Body of pancreas (tissue), 4 donors: ENCODE measurements at regions not wholly inside any gene's neighbourhood (a gene's known extent, or its start where the extent isn't known, plus 50 kb on each side); places are given as distances from the start of the nearest gene placed in this dataset.
A peak's percentile ranks its signal among the peaks of the same experiment; 100 is the strongest.

Experiments
- CTCF ChIP-seq, 7 experiments: fragments of 450-650 bp in 4 of 7; fragments of 200-600 bp in 3 of 7; sonication (generic) in 3 of 7; IDR thresholded peaks; one replicate each; pipeline ENCODE4 v1.5.1; 2016 to 2019; ENCODE audit warnings: antibody characterized with exemption in 7 of 7
- POLR2A ChIP-seq, 3 donors: fragments of 450-650 bp; IDR thresholded peaks; one replicate each; pipeline ENCODE4 v1.6.1; 2016; ENCODE audit warnings: antibody characterized with exemption in 3 of 3, mild to moderate bottlenecking in 2 of 3

DNA sequence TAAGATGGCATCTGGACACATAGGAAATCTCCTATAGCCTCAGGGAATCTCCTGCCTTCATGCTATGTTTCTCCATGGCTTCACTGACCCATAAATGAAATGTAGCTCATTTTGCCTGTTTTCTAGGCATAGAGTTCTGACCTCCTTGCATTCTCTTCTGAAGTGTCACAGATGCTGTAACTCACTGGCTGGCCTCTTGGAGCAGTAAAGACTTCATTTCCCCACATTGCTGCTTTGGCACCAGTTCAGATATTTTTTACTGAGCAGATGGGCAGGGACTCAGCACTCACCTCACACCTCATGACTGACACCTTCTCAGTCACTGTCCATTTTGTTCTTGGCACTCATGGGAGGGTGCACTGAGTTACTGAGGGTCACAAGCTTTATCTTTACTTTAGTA lies 286.7 kb upstream of the TGFBR2 start:
- peak; percentile 12 to 70 (median 61) for TF ChIP-seq CTCF (IDR thresholded peaks at IDR 0.05)
- TF ChIP-seq POLR2A (IDR thresholded peaks at IDR 0.05): no peak
